MM.1S (cell line): ENCODE measurements at regions not wholly inside any gene's neighbourhood (a gene's known extent, or its start where the extent isn't known, plus 50 kb on each side); places are given as distances from the start of the nearest gene placed in this dataset.

Experiments
- CTCF ChIP-seq: fragments of 300-600 bp; sonication (generic); IDR thresholded peaks from 2 replicates; pipeline ENCODE4 v1.5.1; 2016; ENCODE audit warnings: antibody characterized with exemption, low read length, mixed read lengths
- EZH2 ChIP-seq: fragments of 300-600 bp; sonication (generic); optimal IDR thresholded peaks from 2 replicates; pipeline ENCODE3; 2017; ENCODE audit warnings: low read depth, mild to moderate bottlenecking, antibody characterized with exemption, low read length, mixed read lengths

DNA sequence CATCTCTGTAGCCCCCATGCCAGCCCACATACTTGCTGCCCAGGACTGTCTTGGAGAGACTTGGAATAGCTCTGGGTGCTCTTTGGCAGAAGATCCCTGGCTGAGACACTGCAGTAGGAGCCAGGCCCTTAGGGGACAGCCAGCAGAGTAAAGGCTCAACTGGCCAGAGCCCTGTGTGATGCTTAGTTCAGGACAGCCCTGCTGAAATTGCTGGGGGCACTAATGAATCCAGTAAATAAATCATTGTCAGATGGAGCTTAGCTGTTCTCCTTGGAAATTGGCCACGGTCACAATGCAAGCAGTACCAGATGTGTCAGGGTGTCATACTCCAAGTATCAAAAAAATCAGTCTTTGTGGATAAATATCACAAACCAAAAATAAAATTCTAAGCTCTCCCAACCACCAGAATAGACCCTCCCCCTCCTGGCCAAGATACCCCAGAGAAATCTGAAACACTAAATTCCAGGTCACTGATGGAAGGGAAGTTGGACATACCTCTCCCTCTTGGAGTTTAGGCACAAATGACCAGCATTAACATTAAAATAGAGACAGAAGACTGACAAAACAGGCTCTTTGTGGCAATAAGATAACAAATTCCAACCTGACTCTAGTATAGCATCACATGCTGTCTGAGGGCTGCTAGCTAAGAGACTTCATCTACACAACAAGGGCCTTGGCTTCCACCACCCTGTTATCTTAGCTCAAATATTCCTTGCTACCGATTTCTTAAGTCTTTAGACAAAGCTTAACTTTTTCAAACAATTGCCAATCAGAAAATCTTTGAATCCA, 83.2 kb upstream of the DNAH14 start:
- TF ChIP-seq CTCF (no peak), EZH2 (no peak)
